Lower lobe of right lung (tissue), 2 donors: ENCODE measurements at regions not wholly inside any gene's neighbourhood (a gene's known extent, or its start where the extent isn't known, plus 50 kb on each side); places are given as distances from the start of the nearest gene placed in this dataset.

ENCODE experiments used
- ATAC-seq, 2 donors: fragments of 200-7000 bp; cut with Tn5 transposase; one replicate each; pipeline ENCODE4 v1.9.1; 2020 to 2022; ENCODE audit warnings: mild to moderate bottlenecking in 2 of 2, moderate library complexity in 2 of 2
- DNase-seq: peaks from one replicate; pipeline ENCODE4 v3.0.0-alpha.2; 2020
- H3K27ac ChIP-seq: fragments of 200-600 bp; one replicate; pipeline ENCODE4 v1.8.0; 2022
- H3K27me3 ChIP-seq: fragments of 200-600 bp; one replicate; pipeline ENCODE4 v1.8.0; 2022; ENCODE audit warnings: low read depth
- H3K36me3 ChIP-seq: fragments of 200-600 bp; one replicate; pipeline ENCODE4 v1.8.0; 2022; ENCODE audit warnings: mild to moderate bottlenecking
- H3K4me1 ChIP-seq: fragments of 200-600 bp; one replicate; pipeline ENCODE4 v1.8.0; 2022
- H3K4me3 ChIP-seq: fragments of 200-600 bp; one replicate; pipeline ENCODE4 v1.8.0; 2022; ENCODE audit warnings: mild to moderate bottlenecking
- H3K9me3 ChIP-seq: fragments of 200-600 bp; one replicate; pipeline ENCODE4 v1.8.0; 2022
- intact Hi-C: fragments of 100-400 bp; cut with DNase I; formaldehyde crosslinking; loops from one replicate; pipeline ENCODE4 v1.11.0; 2022
- TF ChIP-seq, protein P1 (sequence below): fragments of 200-600 bp; IDR thresholded peaks from one replicate; pipeline ENCODE4 v1.8.0; 2022; ENCODE audit warnings: antibody characterized with exemption, mild to moderate bottlenecking
- donor health status: DM: no; HTN: yes; CAD: no; lungs with severe emphysema.

DNA sequence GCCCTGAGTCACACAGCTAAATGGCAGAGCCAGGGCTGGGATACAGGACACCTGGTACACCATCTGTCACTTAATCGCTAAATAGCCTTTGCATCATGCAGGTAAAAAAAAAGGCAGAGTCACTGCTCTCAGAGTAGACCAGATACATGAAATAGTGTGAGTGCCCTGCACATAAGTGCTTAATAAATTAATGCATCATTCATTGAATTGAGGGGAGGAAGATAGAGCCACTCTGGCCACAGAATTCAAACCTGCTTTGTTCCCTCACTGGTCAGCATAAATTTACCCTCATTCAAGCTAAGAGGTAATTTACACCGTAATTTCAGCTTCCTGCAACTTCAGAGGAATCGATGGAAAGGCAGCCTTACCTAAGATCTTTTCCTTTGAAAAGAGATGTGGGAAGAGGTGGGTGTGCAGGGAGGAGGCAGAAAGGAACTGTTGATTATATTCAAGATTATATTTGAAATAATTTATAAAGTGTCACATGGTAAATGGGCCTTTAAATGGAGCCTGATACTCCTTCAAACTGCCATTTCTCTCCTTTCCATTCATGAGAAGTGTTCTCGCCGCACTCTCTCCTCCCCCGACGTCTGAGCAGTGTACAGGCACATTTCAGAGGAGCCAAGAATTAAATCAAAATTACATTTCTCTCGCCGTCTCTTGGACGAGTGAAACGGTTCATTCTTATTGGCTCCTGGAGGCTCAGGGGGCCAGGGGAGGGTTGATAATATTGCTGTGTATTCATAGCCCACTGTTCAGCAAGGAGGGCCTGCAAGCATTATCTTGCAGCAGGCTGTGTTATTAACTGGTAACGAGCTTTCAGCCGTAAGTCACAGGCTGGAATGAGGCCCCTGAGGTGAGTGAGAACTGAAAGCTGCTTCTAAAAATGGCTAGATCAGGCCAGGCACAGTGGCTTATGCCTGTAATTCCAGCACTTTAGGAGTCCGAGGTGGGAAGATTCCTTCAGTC is 52.2 kb upstream of the HMGXB4 start:
- H3K9me3 ChIP-seq = no peaks in the 10 kb centered on the region
- no peak overlapping the region for H3K4me3 ChIP-seq
- TF ChIP-seq, protein P1, sequence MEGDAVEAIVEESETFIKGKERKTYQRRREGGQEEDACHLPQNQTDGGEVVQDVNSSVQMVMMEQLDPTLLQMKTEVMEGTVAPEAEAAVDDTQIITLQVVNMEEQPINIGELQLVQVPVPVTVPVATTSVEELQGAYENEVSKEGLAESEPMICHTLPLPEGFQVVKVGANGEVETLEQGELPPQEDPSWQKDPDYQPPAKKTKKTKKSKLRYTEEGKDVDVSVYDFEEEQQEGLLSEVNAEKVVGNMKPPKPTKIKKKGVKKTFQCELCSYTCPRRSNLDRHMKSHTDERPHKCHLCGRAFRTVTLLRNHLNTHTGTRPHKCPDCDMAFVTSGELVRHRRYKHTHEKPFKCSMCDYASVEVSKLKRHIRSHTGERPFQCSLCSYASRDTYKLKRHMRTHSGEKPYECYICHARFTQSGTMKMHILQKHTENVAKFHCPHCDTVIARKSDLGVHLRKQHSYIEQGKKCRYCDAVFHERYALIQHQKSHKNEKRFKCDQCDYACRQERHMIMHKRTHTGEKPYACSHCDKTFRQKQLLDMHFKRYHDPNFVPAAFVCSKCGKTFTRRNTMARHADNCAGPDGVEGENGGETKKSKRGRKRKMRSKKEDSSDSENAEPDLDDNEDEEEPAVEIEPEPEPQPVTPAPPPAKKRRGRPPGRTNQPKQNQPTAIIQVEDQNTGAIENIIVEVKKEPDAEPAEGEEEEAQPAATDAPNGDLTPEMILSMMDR = no peak
- DNase-seq (no peak), ATAC-seq (no peak)
- no peaks in the 10 kb centered on the region for H3K27me3 ChIP-seq
- intact Hi-C loops = no loop called here
- H3K4me1 ChIP-seq = no peaks in the 10 kb centered on the region
- H3K36me3 ChIP-seq = no peaks in the 10 kb centered on the region
- no peak overlapping the region for H3K27ac ChIP-seq

- Histone ChIP-seq H3K27ac (no peak overlapping the region), H3K9me3 (no peaks in the 10 kb centered on the region), H3K27me3 (no peaks in the 10 kb centered on the region), H3K4me3 (no peak overlapping the region), H3K4me1 (no peaks in the 10 kb centered on the region), H3K36me3 (no peaks in the 10 kb centered on the region)
- intact Hi-C loops = no loop called here
- TF ChIP-seq, protein P1 = no peak
- no peak for ATAC-seq
- DNase-seq = no peak
Measured at GRCh38 chr22:35205961-35206360, 51.3 kb upstream of the HMGXB4 start.

GRCh38 chr22:35206889-35207288 is 50.4 kb upstream of the HMGXB4 start:
- ATAC-seq (no peak), DNase-seq (no peak)
- TF ChIP-seq, protein P1 = no peak
- no peaks in the 10 kb centered on the region for H3K4me1 ChIP-seq
- H3K27ac ChIP-seq = no peak overlapping the region
- H3K9me3 ChIP-seq = no peaks in the 10 kb centered on the region
- H3K4me3 ChIP-seq = no peak overlapping the region
- no peaks in the 10 kb centered on the region for H3K36me3 ChIP-seq
- H3K27me3 ChIP-seq = no peaks in the 10 kb centered on the region
- intact Hi-C loops = no loop called here
